Endothelial cell of umbilical vein (primary cell): ENCODE measurements at regions not wholly inside any gene's neighbourhood (a gene's known extent, or its start where the extent isn't known, plus 50 kb on each side); places are given as distances from the start of the nearest gene placed in this dataset.

Experiments used
- CTCF ChIP-seq, 2 donors: IDR thresholded peaks; 1 replicate in 1 of 2; 2 replicates in 1 of 2; pipeline ENCODE4 v1.5.1; 2011; ENCODE audit warnings: low read length in 2 of 2, mild to moderate bottlenecking in 2 of 2, moderate library complexity in 2 of 2, control low read depth in 1 of 2, inconsistent platforms in 1 of 2, low read depth in 1 of 2; ENCODE audit not compliant: insufficient read depth in 1 of 2; ENCODE audit errors: extremely low read depth in 1 of 2
- EZH2 ChIP-seq: IDR thresholded peaks from 2 replicates; pipeline ENCODE4 v1.6.1; 2012; ENCODE audit warnings: borderline replicate concordance, low read depth, mild to moderate bottlenecking, moderate library complexity, low read length, inconsistent platforms; ENCODE audit not compliant: severe bottlenecking
- FOS ChIP-seq: IDR thresholded peaks from 2 replicates; pipeline ENCODE4 v1.6.1; 2011; ENCODE audit warnings: mild to moderate bottlenecking, low read length, moderate library complexity, borderline replicate concordance; ENCODE audit not compliant: insufficient read depth
- GATA2 ChIP-seq: IDR thresholded peaks from 2 replicates; pipeline ENCODE4 v1.7.0; 2011; ENCODE audit warnings: low read depth, mild to moderate bottlenecking, moderate library complexity, mixed read lengths, low read length; ENCODE audit not compliant: insufficient read length, insufficient read depth
- JUN ChIP-seq: IDR thresholded peaks from 2 replicates; pipeline ENCODE4 v1.6.1; 2011; ENCODE audit warnings: borderline replicate concordance, low read depth; ENCODE audit not compliant: insufficient read length, insufficient read depth
- MAX ChIP-seq: IDR thresholded peaks from 2 replicates; pipeline ENCODE4 v1.6.1; 2011; ENCODE audit not compliant: insufficient read depth, insufficient read length
- MYC ChIP-seq: IDR thresholded peaks from one replicate; pipeline ENCODE4 v1.6.1; 2011; ENCODE audit warnings: mild to moderate bottlenecking, low read depth, low read length
- POLR2A ChIP-seq: IDR thresholded peaks from 2 replicates; pipeline ENCODE4 v1.6.1; 2012; ENCODE audit warnings: low read depth, mild to moderate bottlenecking, control low read depth, low read length
- POLR2AphosphoS5 ChIP-seq: IDR thresholded peaks from 2 replicates; pipeline ENCODE4 v1.6.1; 2012; ENCODE audit warnings: low read depth, mild to moderate bottlenecking, control low read depth, low read length, moderate library complexity; ENCODE audit not compliant: insufficient read depth

GRCh38 chr6:44734886-44735629, 347.6 kb downstream of the CDC5L start:
- TF ChIP-seq MAX (no peak), POLR2AphosphoS5 (no peak), CTCF (IDR thresholded peaks at IDR 0.05; ENCODE audit: extremely low read depth in 1 of 2, insufficient read depth in 1 of 2, low read depth in 1 of 2, low read length in 2 of 2) (no peak), EZH2 (no peak), FOS (no peak), POLR2A (no peak), MYC (no peak), JUN (no peak), GATA2 (no peak)
